Endothelial cell of umbilical vein (primary cell): ENCODE measurements at regions not wholly inside any gene's neighbourhood (a gene's known extent, or its start where the extent isn't known, plus 50 kb on each side); places are given as distances from the start of the nearest gene placed in this dataset.
A peak's percentile ranks its signal among the peaks of the same experiment; 100 is the strongest.

Experiments used
- BruUV-seq: library from RNA; stranded (reverse); fragments of 400-500 nt; replicated peaks from 2 replicates; lab custom pipeline; 2021; lab: Mats Ljungman, UMichigan
- CTCF ChIA-PET: fragments of 300-600, 350-600 bp; sonication (Branson Sonifier 250); formaldehyde crosslinking; loops from one replicate; lab custom pipeline; 2021; ENCODE audit warnings: antibody characterized with exemption, inconsistent platforms; lab: Charles Lee
- POLR2A ChIA-PET: fragments of 300-600, 350-600 bp; sonication (Branson Sonifier 250); formaldehyde crosslinking; loops from one replicate; lab custom pipeline; 2021; ENCODE audit warnings: antibody characterized with exemption, inconsistent platforms; lab: Charles Lee
- DNase-seq: peaks from one replicate; pipeline ENCODE4 v3.0.0-alpha.2; 2011; ENCODE audit warnings: low read depth, low spot score
- FAIRE-seq: peaks from 2 replicates; lab custom pipeline; 2011; peaks lifted over from hg19 to GRCh38; lab: Jason Lieb, UNC
- H2AFZ ChIP-seq: 2 replicates; pipeline ENCODE4 v1.6.0; 2012; ENCODE audit warnings: low read depth, low read length, control low read depth, inconsistent platforms
- H3K27ac ChIP-seq: 2 replicates; pipeline ENCODE4 v1.5.1; 2011; ENCODE audit warnings: low read depth, mild to moderate bottlenecking, control low read depth, low read length, moderate library complexity; ENCODE audit not compliant: insufficient read depth
- H3K27me3 ChIP-seq, 2 experiments: 2 replicates each; pipeline versions ENCODE4 v1.6.0 to v1.6.1; 2011; ENCODE audit warnings: low read length in 2 of 2, mixed read lengths in 1 of 2; ENCODE audit not compliant: control insufficient read depth in 2 of 2, insufficient read depth in 2 of 2
- H3K36me3 ChIP-seq, 2 experiments: 2 replicates in 1 of 2; 3 replicates in 1 of 2; pipeline ENCODE4 v1.5.1; 2011; ENCODE audit warnings: low read length in 2 of 2, mild to moderate bottlenecking in 1 of 2, moderate library complexity in 1 of 2; ENCODE audit not compliant: control insufficient read depth in 2 of 2, insufficient read depth in 2 of 2; ENCODE audit errors: extremely low read depth in 1 of 2
- H3K4me1 ChIP-seq: 3 replicates; pipeline ENCODE4 v1.5.1; 2011; ENCODE audit warnings: mild to moderate bottlenecking, low read length; ENCODE audit not compliant: control insufficient read depth, insufficient read depth; ENCODE audit errors: extremely low read depth
- H3K4me2 ChIP-seq: 2 replicates; pipeline ENCODE4 v1.6.1; 2011; ENCODE audit warnings: low read length, control low read depth, mixed read lengths; ENCODE audit not compliant: insufficient read depth
- H3K4me3 ChIP-seq, 3 experiments: fragments of 200-600 bp in 1 of 3; sonication (generic), shearing (Covaris generic) in 1 of 3; replicated peaks in 1 of 3; 2 replicates each; pipeline ENCODE4 v1.5.1; 2011 to 2016; ENCODE audit warnings: control low read depth in 3 of 3, low read length in 3 of 3, mild to moderate bottlenecking in 2 of 3, inconsistent platforms in 1 of 3, low read depth in 1 of 3, moderate library complexity in 1 of 3; ENCODE audit not compliant: insufficient read depth in 1 of 3
- H3K79me2 ChIP-seq: 2 replicates; pipeline ENCODE4 v1.6.0; 2012; ENCODE audit warnings: low read length, inconsistent platforms; ENCODE audit not compliant: control insufficient read depth, insufficient read depth
- H3K9ac ChIP-seq: replicated peaks from 2 replicates; pipeline ENCODE3; 2011; ENCODE audit warnings: low read length, control low read depth; ENCODE audit not compliant: insufficient read depth; ENCODE audit errors: extremely low read depth
- H3K9me1 ChIP-seq: replicated peaks from 3 replicates; pipeline ENCODE4 v1.6.0; 2011; ENCODE audit warnings: mild to moderate bottlenecking, low read length; ENCODE audit not compliant: control insufficient read depth, insufficient read depth; ENCODE audit errors: extremely low read depth
- H3K9me3 ChIP-seq: replicated peaks from 2 replicates; pipeline ENCODE4 v1.5.1; 2012; ENCODE audit warnings: low read length, inconsistent platforms; ENCODE audit not compliant: control insufficient read depth, insufficient read depth
- H4K20me1 ChIP-seq: replicated peaks from 2 replicates; pipeline ENCODE3; 2011; ENCODE audit warnings: mild to moderate bottlenecking, low read length; ENCODE audit not compliant: control insufficient read depth, insufficient read depth; ENCODE audit errors: extremely low read depth
- CTCF ChIP-seq, 2 donors: IDR thresholded peaks; 1 replicate in 1 of 2; 2 replicates in 1 of 2; pipeline ENCODE4 v1.5.1; 2011; ENCODE audit warnings: low read length in 2 of 2, mild to moderate bottlenecking in 2 of 2, moderate library complexity in 2 of 2, control low read depth in 1 of 2, inconsistent platforms in 1 of 2, low read depth in 1 of 2; ENCODE audit not compliant: insufficient read depth in 1 of 2; ENCODE audit errors: extremely low read depth in 1 of 2
- FOS ChIP-seq: IDR thresholded peaks from 2 replicates; pipeline ENCODE4 v1.6.1; 2011; ENCODE audit warnings: mild to moderate bottlenecking, low read length, moderate library complexity, borderline replicate concordance; ENCODE audit not compliant: insufficient read depth
- GATA2 ChIP-seq: IDR thresholded peaks from 2 replicates; pipeline ENCODE4 v1.7.0; 2011; ENCODE audit warnings: low read depth, mild to moderate bottlenecking, moderate library complexity, mixed read lengths, low read length; ENCODE audit not compliant: insufficient read length, insufficient read depth
- JUN ChIP-seq: IDR thresholded peaks from 2 replicates; pipeline ENCODE4 v1.6.1; 2011; ENCODE audit warnings: borderline replicate concordance, low read depth; ENCODE audit not compliant: insufficient read length, insufficient read depth
- MYC ChIP-seq: IDR thresholded peaks from one replicate; pipeline ENCODE4 v1.6.1; 2011; ENCODE audit warnings: mild to moderate bottlenecking, low read depth, low read length
- POLR2A ChIP-seq: IDR thresholded peaks from 2 replicates; pipeline ENCODE4 v1.6.1; 2012; ENCODE audit warnings: low read depth, mild to moderate bottlenecking, control low read depth, low read length
- POLR2AphosphoS5 ChIP-seq: IDR thresholded peaks from 2 replicates; pipeline ENCODE4 v1.6.1; 2012; ENCODE audit warnings: low read depth, mild to moderate bottlenecking, control low read depth, low read length, moderate library complexity; ENCODE audit not compliant: insufficient read depth
- dilution Hi-C: fragments of 300-500 bp; cut with MboI; formaldehyde crosslinking; loops from one replicate; pipeline ENCODE4 v1.15.0; 2019; ENCODE audit warnings: low sequenced_read_pairs; ENCODE audit not compliant: extremely low pct_ligation_motif_present
- intact Hi-C: fragments of 100-400 bp; cut with micrococcal nuclease; formaldehyde crosslinking; loops from one replicate; pipeline ENCODE4 v1.10.0; 2022

GRCh38 chr3:117874028-117874690 is 1160.5 kb downstream of the IGSF11 start:
- TF ChIP-seq POLR2A = no peak
- TF ChIP-seq POLR2AphosphoS5 = no peak
- no peak for TF ChIP-seq CTCF (IDR thresholded peaks at IDR 0.05; ENCODE audit: extremely low read depth in 1 of 2, insufficient read depth in 1 of 2, low read depth in 1 of 2, low read length in 2 of 2)
- TF ChIP-seq JUN = no peak
- no peak for TF ChIP-seq MYC
- TF ChIP-seq GATA2 = no peak
- no peak for TF ChIP-seq FOS
- Histone ChIP-seq H2AFZ (no peak overlapping the region), H3K27me3 (no peaks in the 10 kb centered on the region), H3K36me3 (no peaks in the 10 kb centered on the region), H3K79me2 (no peaks in the 10 kb centered on the region), H3K9me1 (no peaks in the 10 kb centered on the region), H3K4me3 (no peak overlapping the region), H4K20me1 (no peaks in the 10 kb centered on the region), H3K9ac (no peak overlapping the region), H3K9me3 (no peaks in the 10 kb centered on the region), H3K4me1 (peaks cover 2% of the 10 kb centered on the region), H3K27ac (no peak overlapping the region), H3K4me2 (no peak overlapping the region)
- DNase-seq (peak; percentile 49), FAIRE-seq (peak; percentile 48)
- ChIA-PET POLR2A (no interaction called here), CTCF (interaction anchor here (1.0 kb wide), 1 partner anchor 81 kb away, joined by 3 read pairs; no protein-coding TSS in a partner anchor)
- dilution Hi-C loops (no loop called here), intact Hi-C loops (no loop called here)
- no TSS peak for BruUV-seq
